Fibroblast of skin of right biceps (primary cell): ENCODE measurements at regions not wholly inside any gene's neighbourhood (a gene's known extent, or its start where the extent isn't known, plus 50 kb on each side); places are given as distances from the start of the nearest gene placed in this dataset.
"Not testable (repeated sequence)": the region's sequence is repeated elsewhere in the genome, so short reads cannot be mapped to it uniquely, and the experiment has no call there.

Experiments
- DNase-seq: peaks from one replicate; pipeline ENCODE4 v3.0.0-alpha.2; 2013

DNA sequence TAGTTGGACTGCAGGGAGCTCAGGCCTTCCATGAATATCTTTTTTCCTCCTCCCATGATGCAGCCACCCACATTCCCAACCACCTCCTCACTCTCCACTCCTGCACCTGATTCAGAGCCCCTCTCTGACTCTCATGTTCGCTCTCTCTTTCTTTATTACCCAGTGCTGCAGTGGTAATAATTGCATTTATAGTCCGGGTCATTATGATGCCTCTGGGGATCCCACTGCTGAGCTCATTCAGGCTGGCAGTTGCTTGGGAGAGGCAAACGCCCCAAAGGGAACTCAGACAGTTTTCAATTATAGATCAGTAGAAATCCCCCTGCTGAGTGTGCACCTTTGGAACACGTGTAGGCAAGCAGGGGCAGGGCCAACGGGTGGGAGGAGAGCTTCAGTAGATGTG lies 953.0 kb downstream of the GRID1 start:
- no peak for DNase-seq

DNA sequence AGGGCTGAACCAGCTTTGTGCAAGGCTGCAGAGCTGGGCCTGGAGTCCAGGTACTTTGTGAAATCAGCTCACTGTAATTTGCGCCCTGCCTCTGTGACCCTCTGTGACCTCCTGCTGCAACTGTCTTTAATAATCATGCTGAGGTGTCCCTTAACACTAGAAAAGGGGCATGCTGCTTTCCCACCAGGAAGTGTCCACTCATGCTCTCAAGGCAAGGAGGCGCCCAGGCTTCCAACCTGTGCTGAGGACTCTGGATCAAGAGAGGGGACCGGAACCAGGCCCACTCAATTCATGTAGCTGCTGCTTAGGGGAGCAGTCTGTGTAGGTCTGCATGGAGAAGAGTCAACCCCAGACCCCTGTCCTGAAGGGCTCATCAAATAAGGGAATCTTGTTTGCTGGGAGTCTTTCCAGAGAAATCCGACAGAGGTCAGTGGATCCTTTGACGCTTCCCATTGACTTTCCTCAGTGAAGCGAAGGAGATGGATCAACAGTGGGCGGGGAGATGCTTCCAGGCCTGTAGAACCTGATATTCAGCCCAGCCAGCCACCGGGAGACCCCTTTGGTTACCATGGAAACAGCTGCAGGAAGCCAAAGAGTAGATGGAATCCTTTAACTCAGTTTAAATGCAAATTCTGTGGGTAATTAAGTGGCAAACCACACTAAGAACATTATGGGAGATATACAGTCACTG lies 945.9 kb downstream of the GRID1 start:
- DNase-seq = no peak

DNA sequence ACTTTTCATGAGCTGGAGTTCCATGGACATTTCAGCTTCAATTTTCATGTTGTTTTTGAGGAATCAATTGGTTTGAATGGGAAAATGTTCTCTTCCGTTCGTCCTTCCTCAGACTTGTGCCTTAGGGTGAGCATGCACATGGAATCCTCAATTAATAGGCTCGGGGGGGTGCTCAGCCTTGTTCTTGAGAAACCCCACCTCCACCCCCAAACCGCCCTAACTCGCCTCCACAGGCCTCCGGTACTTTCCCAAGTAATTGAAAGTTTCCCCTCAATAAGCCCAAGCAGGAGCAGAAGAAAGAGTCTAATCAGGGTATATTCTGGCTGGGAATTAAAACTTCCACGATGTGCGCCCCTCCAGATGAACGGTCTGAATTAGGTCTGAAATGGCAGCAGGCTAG lies 945.2 kb downstream of the GRID1 start:
- no peak for DNase-seq

DNA sequence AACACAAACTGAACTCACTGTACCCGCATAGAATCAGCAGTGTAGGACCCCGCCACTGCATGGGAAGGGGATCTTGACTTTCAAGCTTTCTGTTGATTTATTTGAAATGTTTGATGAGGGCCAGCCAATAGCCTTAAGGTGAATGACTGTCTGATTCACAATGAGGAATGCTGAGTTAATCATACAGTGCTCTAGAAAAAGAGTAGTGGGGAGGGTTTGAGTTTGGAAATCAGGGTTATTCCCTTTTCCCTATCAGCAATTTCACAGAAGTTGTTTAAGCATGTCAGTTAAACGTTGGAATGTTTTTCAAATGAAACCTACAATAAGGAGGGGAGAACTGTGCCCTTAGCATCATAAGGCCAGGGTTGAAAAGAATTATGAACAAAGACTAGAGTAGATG lies 937.5 kb downstream of the GRID1 start:
- no peak for DNase-seq

DNA sequence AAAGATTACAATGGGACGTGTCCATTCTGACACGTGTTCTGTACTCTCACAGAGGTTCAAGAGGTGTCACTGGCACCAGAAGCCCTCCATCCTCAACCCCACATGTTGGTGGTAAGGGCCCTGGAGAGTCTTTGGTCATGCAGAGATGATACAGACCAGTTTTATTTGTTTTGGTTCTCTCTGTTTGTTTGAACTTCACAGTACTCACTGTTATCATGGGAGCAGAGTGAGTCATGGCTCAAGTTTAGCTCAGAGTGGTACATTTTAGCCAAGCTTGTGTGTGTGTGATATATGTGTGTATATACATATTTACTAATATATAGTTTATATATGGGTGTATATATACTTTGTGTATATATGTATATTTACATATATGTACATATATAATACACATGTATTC lies 935.6 kb downstream of the GRID1 start:
- no peak for DNase-seq

DNA sequence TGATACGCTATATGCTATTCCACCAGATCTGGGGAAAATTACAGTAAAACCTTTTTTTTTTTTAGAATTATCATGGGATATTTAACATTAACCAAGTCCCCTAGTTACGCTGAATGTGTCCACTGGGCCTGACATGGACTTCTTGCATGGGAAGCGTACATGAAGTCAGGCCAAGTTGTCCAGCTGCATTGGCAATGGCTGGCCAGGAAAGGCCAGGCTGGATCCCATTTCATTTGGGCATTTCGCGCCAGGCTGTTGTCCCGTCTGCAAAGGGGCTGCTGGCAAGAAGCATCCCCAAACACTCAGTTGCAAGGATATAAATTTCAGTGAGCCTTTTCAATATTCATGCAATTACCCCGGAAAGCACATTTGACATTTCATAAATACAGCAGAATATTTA lies 933.3 kb downstream of the GRID1 start:
- DNase-seq = no peak

DNA sequence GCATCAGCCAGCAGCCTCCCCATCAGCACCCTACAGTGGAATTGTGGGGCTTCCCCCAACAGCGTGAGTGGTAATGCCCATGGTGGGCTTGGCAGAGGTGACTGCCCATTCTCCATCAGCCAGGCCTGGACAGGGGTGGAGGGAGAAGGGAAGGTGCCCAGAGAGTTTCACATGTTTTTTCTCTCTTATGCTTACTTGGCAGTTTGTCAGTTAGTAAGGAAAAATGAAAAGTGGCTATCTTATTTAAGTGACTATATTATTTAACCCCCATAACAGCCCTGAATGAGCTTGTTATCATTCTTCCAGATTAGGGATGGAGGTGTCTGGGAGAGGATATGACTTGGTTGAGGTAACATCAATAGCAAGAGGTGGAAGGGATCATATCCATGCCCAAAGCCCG lies 921.7 kb downstream of the GRID1 start:
- no peak for DNase-seq

DNA sequence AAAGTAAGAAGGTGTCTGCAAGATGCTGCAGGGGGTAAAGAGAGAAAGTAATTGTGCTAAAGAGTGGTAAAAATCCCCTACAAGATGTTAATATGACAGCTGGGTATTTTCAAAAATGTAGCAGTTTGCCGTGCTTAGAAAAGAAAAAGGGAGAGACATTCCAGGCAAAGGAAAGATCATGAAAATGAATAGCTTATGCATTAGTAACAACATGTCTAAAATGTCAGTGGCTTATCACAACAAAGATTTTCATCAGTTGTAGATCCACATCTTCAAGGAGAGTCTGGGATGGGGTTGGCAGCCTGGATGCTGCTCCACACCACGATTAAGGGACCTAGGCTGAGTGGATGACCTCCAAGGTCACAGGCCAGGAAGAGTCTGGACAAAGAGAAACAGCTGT lies 920.9 kb downstream of the GRID1 start:
- DNase-seq = no peak

DNA sequence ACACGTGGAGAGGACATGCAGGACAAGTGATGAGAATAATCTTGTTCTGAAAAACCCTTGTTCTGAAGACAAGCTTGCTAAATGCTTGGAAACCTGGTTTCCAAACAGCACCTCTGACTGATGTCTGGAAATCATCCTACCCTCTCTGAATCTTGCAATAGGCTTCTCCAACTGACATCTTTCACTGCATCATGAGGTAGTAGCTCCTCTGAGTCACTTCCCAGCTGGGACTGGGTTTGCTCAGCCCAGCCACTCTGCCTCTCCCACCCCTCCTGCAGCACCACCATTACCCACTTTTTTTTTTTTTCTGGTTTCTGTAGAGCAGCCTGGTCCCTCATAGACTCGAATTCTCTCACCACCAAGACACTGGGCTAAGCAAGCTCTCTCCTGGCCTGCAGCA lies 919.8 kb downstream of the GRID1 start:
- no peak for DNase-seq

DNA sequence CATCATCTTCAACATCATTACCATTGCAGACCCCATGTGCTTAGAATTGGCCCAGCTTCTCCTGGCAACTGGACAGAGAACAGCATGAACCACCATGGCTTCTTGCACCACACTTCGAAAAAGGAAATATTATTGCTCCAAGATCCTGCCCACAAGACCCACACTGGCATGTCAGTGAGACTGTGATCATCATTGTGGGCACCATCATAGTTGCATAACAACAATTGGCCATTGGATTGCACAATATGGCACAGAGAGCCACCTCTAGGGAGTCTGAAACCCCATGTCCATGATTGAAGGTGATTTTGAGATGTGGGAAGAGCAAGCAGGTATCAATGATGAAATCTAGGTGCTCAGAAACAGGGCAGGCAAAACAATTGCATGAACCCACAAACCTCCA lies 918.9 kb downstream of the GRID1 start:
- DNase-seq = no peak

DNA sequence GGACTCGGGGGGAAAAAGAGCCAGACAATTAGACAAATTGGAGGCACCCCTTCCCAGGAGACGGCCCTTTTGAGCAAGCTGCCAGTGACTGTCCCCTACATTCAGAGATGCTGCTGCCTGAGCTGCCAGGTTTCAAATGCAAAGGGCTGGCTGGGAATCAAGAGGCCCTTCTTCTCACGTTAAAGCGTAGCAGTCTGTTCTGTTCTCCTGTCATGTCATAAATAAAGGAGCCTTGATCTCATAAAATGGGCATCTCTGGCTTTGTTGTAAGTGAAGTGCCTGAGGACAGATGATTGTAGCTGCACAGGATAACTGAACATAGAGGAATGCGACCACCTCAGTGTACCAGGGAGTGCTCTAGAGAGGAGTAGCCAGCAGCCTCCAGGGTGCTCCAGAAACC lies 917.9 kb downstream of the GRID1 start:
- DNase-seq = no peak

DNA sequence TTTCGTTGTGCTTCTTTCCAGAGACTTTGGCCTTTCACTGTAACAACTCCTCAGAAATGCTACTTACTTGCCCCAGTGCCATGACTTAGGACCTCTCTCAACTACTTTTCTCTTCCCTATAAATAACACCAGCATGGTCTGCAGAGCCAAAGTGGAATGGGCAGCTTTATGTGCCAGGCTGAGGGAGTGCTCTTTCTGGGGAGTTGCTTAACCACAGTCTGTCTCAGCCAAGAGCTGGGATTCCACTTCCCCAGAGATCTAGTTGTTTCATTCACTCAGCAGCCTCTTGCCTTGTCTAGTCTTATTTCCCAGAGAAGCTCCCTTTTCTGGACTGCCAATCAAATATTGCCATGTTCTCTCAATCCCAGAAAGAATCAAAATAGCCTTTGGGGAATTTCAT lies 912.2 kb downstream of the GRID1 start:
- no peak for DNase-seq

DNA sequence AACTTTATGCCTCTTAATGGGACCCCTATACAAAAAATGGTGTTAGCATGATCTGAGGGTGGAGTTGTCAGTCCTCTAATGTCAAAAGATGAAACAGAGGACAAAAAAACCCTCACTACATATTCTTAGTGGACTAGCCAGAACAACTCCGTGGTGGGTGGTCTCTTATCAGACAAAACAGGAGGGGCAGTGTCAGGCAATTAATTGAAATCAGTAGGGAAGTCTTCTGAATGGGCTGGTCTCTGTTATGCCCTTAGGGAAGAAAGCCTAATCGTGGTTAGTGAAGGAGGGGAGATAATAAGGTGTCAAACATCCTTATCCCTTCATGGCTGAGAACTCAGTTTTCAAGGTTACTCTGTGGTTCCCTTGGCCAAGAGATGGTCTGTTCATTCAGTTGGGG lies 909.4 kb downstream of the GRID1 start:
- DNase-seq = no peak

DNA sequence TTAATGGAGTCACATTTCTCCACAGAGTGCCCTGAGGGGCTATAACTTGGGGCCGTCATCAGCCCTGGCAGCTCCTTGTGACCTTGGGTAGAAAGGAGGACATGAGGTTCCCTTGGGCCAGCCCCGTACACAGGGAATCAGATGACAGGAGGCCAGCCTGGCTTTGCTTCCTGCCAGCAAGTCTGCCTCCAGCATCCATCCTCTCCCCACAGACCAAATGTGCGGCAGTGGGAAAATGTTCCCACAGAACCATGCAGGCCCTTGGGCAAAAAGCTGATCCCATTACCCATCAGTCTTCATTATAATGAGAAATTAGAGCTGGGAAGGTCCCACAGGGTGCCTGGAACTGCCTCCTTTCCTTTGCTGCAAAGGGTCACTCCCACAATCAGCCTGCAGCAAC lies 908.3 kb downstream of the GRID1 start:
- DNase-seq = no peak

DNA sequence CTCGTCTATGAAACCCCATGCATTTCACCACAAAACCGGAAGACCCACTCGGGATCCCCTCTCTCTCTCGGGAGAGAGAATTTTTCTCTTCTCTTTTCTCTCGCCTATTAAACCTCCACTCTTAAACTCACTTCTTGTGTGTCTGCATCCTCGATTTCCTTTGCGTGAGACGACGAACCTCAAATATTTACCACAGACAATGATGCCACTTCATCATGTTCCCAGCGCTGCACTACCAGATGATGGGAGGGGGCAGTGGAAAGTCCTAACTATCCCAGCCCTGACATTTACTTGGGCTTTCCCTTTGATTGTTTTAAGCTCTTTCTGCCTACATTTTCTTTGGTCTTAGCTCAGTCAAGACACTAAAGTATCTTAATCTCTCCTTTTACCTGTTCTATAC lies 906.7 kb downstream of the GRID1 start:
- DNase-seq = no peak

DNA sequence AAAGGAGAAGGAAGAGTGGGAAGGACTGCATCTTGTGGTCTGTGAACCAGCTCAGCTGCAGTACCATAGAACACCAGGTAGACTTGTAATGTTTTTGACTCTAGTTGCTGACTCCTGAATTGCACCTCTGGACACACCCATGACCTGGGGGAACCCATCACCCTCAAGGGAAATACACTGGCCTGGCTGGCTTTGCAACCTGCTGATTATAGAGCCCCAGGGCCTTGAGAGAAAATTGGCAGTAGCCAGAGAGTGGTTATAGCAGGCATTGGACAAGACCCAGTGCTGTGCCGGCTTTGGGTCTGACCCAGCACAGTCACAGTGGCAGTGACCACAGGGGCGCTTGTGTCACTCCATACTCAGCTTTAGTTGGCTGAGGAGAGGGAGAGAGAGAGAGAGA lies 902.3 kb downstream of the GRID1 start:
- no peak for DNase-seq

DNA sequence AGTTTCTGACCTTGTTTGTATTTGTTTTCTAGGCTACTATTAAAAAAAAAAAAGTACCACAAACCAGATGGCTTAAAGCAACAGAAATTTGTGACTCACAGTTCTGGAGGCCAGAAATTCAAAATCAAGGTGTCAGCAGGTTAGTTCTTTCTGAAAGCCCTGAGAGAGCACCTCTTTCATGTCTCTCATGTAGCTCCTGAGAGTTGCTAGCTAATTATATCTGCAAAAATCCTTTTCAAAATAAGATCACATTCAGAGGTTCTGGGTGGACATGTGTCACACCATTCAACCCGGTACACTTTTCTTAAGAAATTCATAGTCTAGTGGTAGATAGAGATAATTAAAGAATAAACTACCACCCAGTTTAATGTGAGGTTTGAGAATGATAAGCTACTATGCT lies 888.6 kb downstream of the GRID1 start:
- no peak for DNase-seq

DNA sequence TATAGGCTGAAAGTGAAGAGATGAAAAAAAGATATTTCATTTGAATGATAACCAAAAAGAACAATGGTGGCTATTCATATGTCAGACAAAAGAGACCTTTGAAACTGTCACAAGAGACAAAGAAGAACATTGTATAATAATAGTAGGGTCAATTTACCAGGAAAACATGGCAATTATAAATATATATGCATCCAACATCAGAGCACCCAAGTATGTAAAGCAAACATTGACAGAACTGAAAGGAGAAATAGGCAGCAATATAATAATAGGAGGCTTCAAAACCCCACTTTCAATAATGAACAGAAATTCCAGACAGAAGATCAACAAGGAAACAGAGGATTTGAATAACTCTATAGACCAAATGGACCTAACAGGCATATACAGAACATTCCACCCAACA lies 876.2 kb downstream of the GRID1 start:
- no peak for DNase-seq

DNA sequence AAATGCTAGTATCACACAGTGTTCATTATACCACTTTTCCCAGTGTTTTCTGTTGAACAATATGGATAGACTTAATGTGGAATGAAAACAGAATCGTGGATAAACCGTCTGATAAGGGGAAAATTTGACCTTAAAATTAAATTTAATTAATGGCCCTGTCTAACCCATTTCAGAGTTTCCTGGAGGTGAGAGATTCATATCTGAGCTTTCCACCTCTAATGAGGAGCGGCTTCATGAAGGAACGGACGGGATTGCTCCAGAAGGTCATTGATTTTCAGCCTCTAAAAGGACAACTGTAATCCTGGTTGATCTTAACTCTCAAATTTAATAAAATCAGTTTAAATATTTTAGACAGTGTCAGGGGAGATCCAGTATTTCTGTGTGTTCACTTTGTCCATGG lies 874.9 kb downstream of the GRID1 start:
- DNase-seq = no peak

DNA sequence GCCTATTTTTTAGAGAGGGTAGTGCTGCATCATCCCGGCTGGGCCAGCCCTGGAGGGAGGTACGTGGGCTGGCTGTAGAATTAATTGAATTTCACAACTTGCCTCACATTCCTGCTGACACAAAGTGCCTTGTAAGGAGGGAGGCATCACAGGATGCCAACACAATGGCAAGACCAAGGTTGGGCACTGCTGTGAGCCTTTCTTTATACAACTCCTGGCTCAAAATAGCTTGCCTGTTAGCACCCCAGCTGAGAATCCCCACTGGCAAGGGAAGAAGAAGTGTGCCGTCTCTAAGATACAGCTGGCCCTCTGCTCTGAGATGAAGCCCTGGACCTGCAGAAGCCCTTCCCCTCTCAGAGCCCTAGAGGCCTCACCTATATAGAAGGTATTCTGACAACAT lies 873.9 kb downstream of the GRID1 start:
- DNase-seq = no peak

DNA sequence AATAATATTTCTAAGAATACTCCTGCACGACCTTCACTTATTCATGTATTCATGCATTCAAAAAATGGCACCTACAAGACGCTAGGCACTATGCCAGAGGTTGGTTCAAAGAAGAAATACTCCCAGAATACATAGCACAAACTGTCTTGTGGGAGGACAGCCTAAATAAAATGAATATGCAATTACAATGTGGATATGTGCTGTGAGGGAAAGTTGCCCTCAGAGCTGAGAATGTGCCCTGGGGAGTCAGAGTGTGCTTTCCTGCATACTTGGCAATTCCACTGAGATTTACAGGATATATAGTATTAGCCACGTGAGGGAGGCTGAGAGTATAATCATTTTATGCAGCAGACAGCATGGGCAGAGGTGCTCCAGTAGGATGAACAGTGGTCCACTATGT lies 872.9 kb downstream of the GRID1 start:
- no peak for DNase-seq

DNA sequence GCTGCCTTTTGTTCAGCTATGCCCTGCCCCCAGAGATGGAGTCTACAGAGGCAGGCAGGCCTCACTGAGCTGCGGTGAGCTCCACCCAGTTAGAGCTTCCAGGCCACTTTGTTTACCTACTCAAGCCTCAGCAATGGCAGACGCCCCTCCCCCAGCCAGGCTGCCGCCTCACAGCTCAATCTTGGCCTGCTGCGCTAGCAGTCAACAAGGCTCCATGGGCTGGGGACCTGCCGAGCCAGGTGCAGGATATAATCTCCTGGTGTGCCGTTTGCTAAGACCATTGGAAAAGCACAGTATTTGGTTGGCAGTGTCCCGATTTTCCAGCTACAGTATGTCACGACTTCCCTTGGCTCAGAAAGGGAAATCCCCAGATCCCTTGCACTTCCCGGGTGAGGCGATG lies 862.0 kb downstream of the GRID1 start:
- DNase-seq = not testable (repeated sequence)

DNA sequence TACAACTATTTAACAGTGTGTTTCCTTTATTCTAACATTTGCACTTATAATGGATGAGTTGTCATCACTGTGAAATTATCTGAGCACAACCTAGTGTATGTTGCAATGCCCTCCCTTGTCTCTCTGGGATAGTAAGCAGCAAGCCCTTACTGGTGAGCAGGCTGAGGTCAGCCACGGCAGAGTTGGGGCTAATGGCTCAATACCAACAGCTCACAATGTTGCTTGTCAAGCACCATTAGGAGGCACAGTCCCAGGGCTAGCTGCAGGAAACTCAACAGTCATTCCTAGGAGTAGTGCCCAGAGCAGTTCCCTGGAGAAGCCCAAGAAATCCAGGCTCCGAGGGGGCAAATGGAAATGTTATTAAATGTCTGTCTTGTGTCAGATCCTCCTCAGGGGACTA lies 858.4 kb downstream of the GRID1 start:
- DNase-seq = no peak

DNA sequence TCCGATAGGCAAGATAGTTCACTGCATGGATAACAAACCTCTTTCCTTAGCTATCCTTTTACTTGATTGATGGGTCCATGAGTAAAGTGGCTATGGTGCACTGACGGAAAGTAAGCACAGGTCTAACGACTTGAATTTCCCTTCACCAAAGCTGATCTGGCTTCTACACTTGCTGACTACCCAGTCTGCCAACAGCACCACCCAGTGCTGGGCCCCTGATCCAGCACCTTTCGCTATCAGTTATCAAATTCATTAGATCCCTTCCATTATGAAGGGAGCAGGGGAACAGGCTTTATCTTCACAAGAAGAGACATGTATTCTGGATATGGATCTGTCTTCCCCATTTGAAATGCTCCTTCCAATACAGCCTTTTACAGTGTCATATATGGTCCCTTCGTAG lies 855.9 kb downstream of the GRID1 start:
- DNase-seq = no peak

DNA sequence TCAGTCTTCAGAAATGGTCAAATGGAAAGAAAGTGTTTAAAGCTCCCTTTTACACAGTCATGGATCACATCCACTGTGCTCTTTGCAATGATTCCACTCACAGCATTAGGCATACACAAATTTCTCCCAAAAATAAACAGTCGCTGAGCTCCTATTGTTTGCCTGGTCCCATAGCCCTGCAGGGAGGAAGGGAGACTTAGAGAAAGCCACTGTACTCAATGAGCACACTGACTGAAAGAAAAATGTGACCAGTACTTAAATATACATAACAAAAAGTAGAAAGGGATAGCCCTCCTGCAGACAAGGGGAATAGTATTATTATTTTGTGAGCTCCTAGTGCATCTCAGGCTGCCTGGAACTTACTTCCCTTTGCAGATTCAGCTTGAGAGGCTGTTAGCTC lies 853.2 kb downstream of the GRID1 start:
- no peak for DNase-seq

DNA sequence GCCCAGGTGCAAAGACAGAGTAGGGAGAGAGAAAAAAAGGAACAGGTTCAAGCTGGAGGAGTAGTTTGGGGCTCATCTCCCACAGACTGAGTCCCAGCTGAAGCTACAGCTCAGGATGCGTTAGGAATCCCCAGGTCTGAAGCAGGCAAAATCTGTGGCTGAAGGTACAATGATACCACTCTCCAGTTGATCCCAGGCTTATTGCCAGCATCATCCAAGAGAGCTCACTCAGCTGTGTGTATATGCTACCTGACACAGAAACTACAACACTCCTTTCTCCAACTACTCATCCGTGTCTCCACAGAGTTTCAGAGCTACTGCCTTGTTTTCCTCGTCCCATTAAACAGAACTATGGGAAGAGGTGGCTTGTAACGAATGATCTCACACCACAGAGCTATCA lies 851.3 kb downstream of the GRID1 start:
- no peak for DNase-seq
